Progenitor cell of endocrine pancreas (in vitro differentiated cells): ENCODE measurements at regions not wholly inside any gene's neighbourhood (a gene's known extent, or its start where the extent isn't known, plus 50 kb on each side); places are given as distances from the start of the nearest gene placed in this dataset.

Source experiments
- DNase-seq: peaks from one replicate; pipeline ENCODE4 v3.0.0; 2021; ENCODE audit warnings: low spot score; ENCODE audit not compliant: unreplicated experiment
- H3K27ac Mint-ChIP-seq: 2 replicates; pipeline ENCODE4 v1.8.0; 2021; ENCODE audit warnings: mild to moderate bottlenecking, moderate library complexity, mixed read lengths
- H3K27me3 Mint-ChIP-seq: 2 replicates; pipeline ENCODE4 v1.8.0; 2021; ENCODE audit warnings: mixed read lengths
- H3K36me3 Mint-ChIP-seq: 2 replicates; pipeline ENCODE4 v1.8.0; 2022; ENCODE audit warnings: mixed read lengths; ENCODE audit not compliant: insufficient read depth
- H3K4me1 Mint-ChIP-seq: 2 replicates; pipeline ENCODE4 v1.8.0; 2021; ENCODE audit warnings: low read depth, mixed read lengths
- H3K4me3 Mint-ChIP-seq: 2 replicates; pipeline ENCODE4 v1.8.0; 2021; ENCODE audit warnings: low read depth, mild to moderate bottlenecking, moderate library complexity, mixed read lengths
- H3K9me3 Mint-ChIP-seq: 2 replicates; pipeline ENCODE4 v1.8.0; 2021; ENCODE audit warnings: low read depth, mixed read lengths
- CTCF ChIP-seq: fragments of 200-600 bp; sonication (generic); IDR thresholded peaks from one replicate; pipeline ENCODE4 v1.5.0; 2021; ENCODE audit warnings: antibody characterized with exemption, mild to moderate bottlenecking; ENCODE audit not compliant: unreplicated experiment

GRCh38 chr1:195608883-195609282, 999.4 kb downstream of the KCNT2 start:
- no peak for DNase-seq
- no peak overlapping the region for H3K27ac Mint-ChIP-seq

GRCh38 chr1:195606483-195606882, 1001.8 kb downstream of the KCNT2 start:
- no peak overlapping the region for H3K27ac Mint-ChIP-seq
- no peaks in the 10 kb centered on the region for H3K36me3 Mint-ChIP-seq
- TF ChIP-seq CTCF = no peak
- no peak overlapping the region for H3K4me3 Mint-ChIP-seq
- no peak for DNase-seq
- peaks cover 7% of the 10 kb centered on the region for H3K9me3 Mint-ChIP-seq
- H3K27me3 Mint-ChIP-seq = no peaks in the 10 kb centered on the region
- H3K4me1 Mint-ChIP-seq = no peaks in the 10 kb centered on the region

More at GRCh38 chr1:195608883-195609282, 999.4 kb downstream of the KCNT2 start:
- TF ChIP-seq CTCF = peak; percentile 29
- peaks cover 3% of the 10 kb centered on the region for H3K9me3 Mint-ChIP-seq
- no peaks in the 10 kb centered on the region for H3K36me3 Mint-ChIP-seq
- H3K27me3 Mint-ChIP-seq = no peaks in the 10 kb centered on the region
- H3K4me1 Mint-ChIP-seq = no peaks in the 10 kb centered on the region
- H3K4me3 Mint-ChIP-seq = no peak overlapping the region

- no peaks in the 10 kb centered on the region for H3K36me3 Mint-ChIP-seq
- peaks cover 7% of the 10 kb centered on the region for H3K9me3 Mint-ChIP-seq
- no peak for TF ChIP-seq CTCF
- DNase-seq = no peak
- no peak overlapping the region for H3K4me3 Mint-ChIP-seq
- H3K27me3 Mint-ChIP-seq = no peaks in the 10 kb centered on the region
- no peak overlapping the region for H3K27ac Mint-ChIP-seq
- H3K4me1 Mint-ChIP-seq = no peaks in the 10 kb centered on the region
These were observed 1004.0 kb downstream of the KCNT2 start for GRCh38 chr1:195604287-195604686.

GRCh38 chr1:195597891-195598290, 1010.3 kb downstream of the KCNT2 start:
- H3K27me3 Mint-ChIP-seq = no peaks in the 10 kb centered on the region
- no peak overlapping the region for H3K4me3 Mint-ChIP-seq
- no peaks in the 10 kb centered on the region for H3K4me1 Mint-ChIP-seq
- no peaks in the 10 kb centered on the region for H3K36me3 Mint-ChIP-seq
- no peak overlapping the region for H3K27ac Mint-ChIP-seq
- DNase-seq = no peak
- TF ChIP-seq CTCF = no peak
- H3K9me3 Mint-ChIP-seq = no peaks in the 10 kb centered on the region

- Mint-ChIP-seq H3K27ac (no peak overlapping the region), H3K4me1 (no peaks in the 10 kb centered on the region), H3K27me3 (no peaks in the 10 kb centered on the region), H3K9me3 (no peaks in the 10 kb centered on the region), H3K36me3 (no peaks in the 10 kb centered on the region), H3K4me3 (no peak overlapping the region)
- no peak for DNase-seq
- no peak for TF ChIP-seq CTCF
These were observed 1013.5 kb downstream of the KCNT2 start for GRCh38 chr1:195594773-195595172.

- DNase-seq = no peak
- Mint-ChIP-seq H3K4me1 (no peaks in the 10 kb centered on the region), H3K36me3 (no peaks in the 10 kb centered on the region), H3K27me3 (no peaks in the 10 kb centered on the region), H3K27ac (no peak overlapping the region), H3K9me3 (no peaks in the 10 kb centered on the region), H3K4me3 (no peak overlapping the region)
- no peak for TF ChIP-seq CTCF
These were observed 1013.9 kb downstream of the KCNT2 start for GRCh38 chr1:195594322-195594721.
